Cerebellar nuclear complex (tissue), 1 donor: ENCODE measurements at regions not wholly inside any gene's neighbourhood (a gene's known extent, or its start where the extent isn't known, plus 50 kb on each side); places are given as distances from the start of the nearest gene placed in this dataset.
"Not testable (repeated sequence)": the region's sequence is repeated elsewhere in the genome, so short reads cannot be mapped to it uniquely, and the experiment has no call there.

Experiments used
- DNase-seq, 2 experiments: peaks; one replicate each; lab custom pipeline; 2025; lab: John Stamatoyannopoulos, UW

- no peak for DNase-seq
These were observed 379.3 kb upstream of the TENM3 start for GRCh38 chr4:181863856-181864255.

- no peak for DNase-seq
These were observed 372.9 kb upstream of the TENM3 start for GRCh38 chr4:181870326-181870725.

GRCh38 chr4:181874602-181875001 lies 368.6 kb upstream of the TENM3 start:
- DNase-seq: no peak

- DNase-seq: no peak
These were observed 365.8 kb upstream of the TENM3 start for GRCh38 chr4:181877329-181877848.

- DNase-seq: no peak
These were observed 353.2 kb upstream of the TENM3 start for GRCh38 chr4:181890031-181890430.

- DNase-seq: no peak
These were observed 352.3 kb upstream of the TENM3 start for GRCh38 chr4:181890911-181891310.

GRCh38 chr4:181896614-181897013 lies 346.6 kb upstream of the TENM3 start:
- no peak for DNase-seq

GRCh38 chr4:181897935-181898334 lies 345.3 kb upstream of the TENM3 start:
- DNase-seq: no peak

- not testable (repeated sequence) for DNase-seq
These were observed 340.8 kb upstream of the TENM3 start for GRCh38 chr4:181902404-181902803.

GRCh38 chr4:181905708-181906107 lies 337.5 kb upstream of the TENM3 start:
- DNase-seq: no peak

GRCh38 chr4:181908168-181908567 lies 335.0 kb upstream of the TENM3 start:
- DNase-seq: no peak

GRCh38 chr4:181909368-181909767 lies 333.8 kb upstream of the TENM3 start:
- DNase-seq: no peak

GRCh38 chr4:181911420-181911819 lies 331.8 kb upstream of the TENM3 start:
- no peak for DNase-seq

GRCh38 chr4:181933471-181933870 lies 309.7 kb upstream of the TENM3 start:
- DNase-seq: no peak

- DNase-seq: no peak
These were observed 304.6 kb upstream of the TENM3 start for GRCh38 chr4:181938631-181939030.

- DNase-seq: no peak
These were observed 303.8 kb upstream of the TENM3 start for GRCh38 chr4:181939199-181939945.

GRCh38 chr4:181944527-181944926 lies 298.7 kb upstream of the TENM3 start:
- DNase-seq: no peak

GRCh38 chr4:181946902-181947301 lies 296.3 kb upstream of the TENM3 start:
- no peak for DNase-seq

- DNase-seq: no peak
These were observed 294.3 kb upstream of the TENM3 start for GRCh38 chr4:181948839-181949382.

GRCh38 chr4:181949704-181950312 lies 293.4 kb upstream of the TENM3 start:
- no peak for DNase-seq

GRCh38 chr4:181950372-181951127 lies 292.7 kb upstream of the TENM3 start:
- DNase-seq: no peak

- no peak for DNase-seq
These were observed 291.9 kb upstream of the TENM3 start for GRCh38 chr4:181951265-181951664.
